GM19395 (cell line): ENCODE measurements at regions not wholly inside any gene's neighbourhood (a gene's known extent, or its start where the extent isn't known, plus 50 kb on each side); places are given as distances from the start of the nearest gene placed in this dataset.
"Not testable (repeated sequence)": the region's sequence is repeated elsewhere in the genome, so short reads cannot be mapped to it uniquely, and the experiment has no call there.

Experiments used
- ATAC-seq: cut with Tn5 transposase; IDR thresholded peaks from one replicate; pipeline ENCODE4 v1.9.1; 2021; ENCODE audit warnings: mild to moderate bottlenecking, moderate library complexity; ENCODE audit not compliant: unreplicated experiment

GRCh38 chr2:114248648-114249047 lies 193.8 kb upstream of the DPP10 start:
- ATAC-seq = no peak

GRCh38 chr2:114252713-114253112 lies 189.7 kb upstream of the DPP10 start:
- ATAC-seq = no peak

- no peak for ATAC-seq
Measured at GRCh38 chr2:114254875-114255274, 187.6 kb upstream of the DPP10 start.

- ATAC-seq = no peak
Measured at GRCh38 chr2:114259389-114259788, 183.1 kb upstream of the DPP10 start.

GRCh38 chr2:114261366-114261765 lies 181.1 kb upstream of the DPP10 start:
- ATAC-seq = no peak

- ATAC-seq = no peak
Measured at GRCh38 chr2:114265261-114265660, 177.2 kb upstream of the DPP10 start.

GRCh38 chr2:114274957-114275356 lies 167.5 kb upstream of the DPP10 start:
- no peak for ATAC-seq

GRCh38 chr2:114281188-114281587 lies 161.3 kb upstream of the DPP10 start:
- no peak for ATAC-seq

GRCh38 chr2:114283774-114284173 lies 158.7 kb upstream of the DPP10 start:
- ATAC-seq = no peak

GRCh38 chr2:114286438-114286837 lies 156.0 kb upstream of the DPP10 start:
- no peak for ATAC-seq

GRCh38 chr2:114293355-114293754 lies 149.1 kb upstream of the DPP10 start:
- ATAC-seq = no peak

GRCh38 chr2:114294741-114295140 lies 147.7 kb upstream of the DPP10 start:
- no peak for ATAC-seq

GRCh38 chr2:114300351-114300750 lies 142.1 kb upstream of the DPP10 start:
- ATAC-seq = not testable (repeated sequence)

GRCh38 chr2:114316532-114317300 lies 125.7 kb upstream of the DPP10 start:
- ATAC-seq = no peak

- no peak for ATAC-seq
Measured at GRCh38 chr2:114330594-114330993, 111.8 kb upstream of the DPP10 start.

- ATAC-seq = no peak
Measured at GRCh38 chr2:114331934-114332333, 110.5 kb upstream of the DPP10 start.

GRCh38 chr2:114345246-114345645 lies 97.2 kb upstream of the DPP10 start:
- no peak for ATAC-seq

GRCh38 chr2:114346658-114347057 lies 95.8 kb upstream of the DPP10 start:
- no peak for ATAC-seq

GRCh38 chr2:114350186-114350725 lies 92.2 kb upstream of the DPP10 start:
- ATAC-seq = no peak

- no peak for ATAC-seq
Measured at GRCh38 chr2:114352988-114353387, 89.5 kb upstream of the DPP10 start.

- ATAC-seq = no peak
Measured at GRCh38 chr2:114354199-114354598, 88.2 kb upstream of the DPP10 start.

GRCh38 chr2:114368705-114369104 lies 73.7 kb upstream of the DPP10 start:
- ATAC-seq = no peak

- not testable (repeated sequence) for ATAC-seq
Measured at GRCh38 chr2:114371721-114372120, 70.7 kb upstream of the DPP10 start.
